Astrocyte of the spinal cord (primary cell): ENCODE measurements at regions not wholly inside any gene's neighbourhood (a gene's known extent, or its start where the extent isn't known, plus 50 kb on each side); places are given as distances from the start of the nearest gene placed in this dataset.

ENCODE experiments used
- DNase-seq: peaks from one replicate; pipeline ENCODE4 v3.0.0; 2011; ENCODE audit warnings: low read depth, low spot score
- H3K4me3 ChIP-seq: 2 replicates; pipeline ENCODE4 v1.5.1; 2011; ENCODE audit warnings: low read depth, mild to moderate bottlenecking, low read length, moderate library complexity
- in situ Hi-C: cut with HindIII; loops from 2 replicates; pipeline ENCODE4 v1.10.0; 2017; ENCODE audit warnings: low sequenced_read_pairs
- TF ChIP-seq, protein P1 (sequence below): IDR thresholded peaks from 2 replicates; pipeline ENCODE4 v1.5.1; 2012; ENCODE audit warnings: low read depth, mild to moderate bottlenecking, low read length, inconsistent platforms

DNA sequence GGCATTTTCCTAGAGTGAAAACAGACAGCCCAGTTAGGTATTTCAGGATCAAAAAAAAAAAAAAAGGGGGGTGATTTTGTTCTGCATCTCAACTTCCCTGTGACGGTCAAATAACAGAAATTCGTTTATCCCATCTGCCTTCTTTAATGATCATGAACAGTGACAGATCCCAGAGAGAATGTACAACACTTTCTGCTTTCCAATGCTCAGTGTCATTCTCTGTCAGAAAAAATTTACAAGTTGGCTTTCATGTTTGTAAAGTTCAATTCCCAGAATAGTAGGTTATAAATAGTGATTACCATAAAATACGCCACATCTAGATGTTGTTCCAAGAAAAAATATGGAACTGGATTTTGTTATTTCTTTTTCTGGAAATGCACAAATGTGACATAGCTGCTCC is 1013.2 kb upstream of the PHF14 start:
- in situ Hi-C loops = no loop called here
- no peak for DNase-seq
- TF ChIP-seq, protein P1, sequence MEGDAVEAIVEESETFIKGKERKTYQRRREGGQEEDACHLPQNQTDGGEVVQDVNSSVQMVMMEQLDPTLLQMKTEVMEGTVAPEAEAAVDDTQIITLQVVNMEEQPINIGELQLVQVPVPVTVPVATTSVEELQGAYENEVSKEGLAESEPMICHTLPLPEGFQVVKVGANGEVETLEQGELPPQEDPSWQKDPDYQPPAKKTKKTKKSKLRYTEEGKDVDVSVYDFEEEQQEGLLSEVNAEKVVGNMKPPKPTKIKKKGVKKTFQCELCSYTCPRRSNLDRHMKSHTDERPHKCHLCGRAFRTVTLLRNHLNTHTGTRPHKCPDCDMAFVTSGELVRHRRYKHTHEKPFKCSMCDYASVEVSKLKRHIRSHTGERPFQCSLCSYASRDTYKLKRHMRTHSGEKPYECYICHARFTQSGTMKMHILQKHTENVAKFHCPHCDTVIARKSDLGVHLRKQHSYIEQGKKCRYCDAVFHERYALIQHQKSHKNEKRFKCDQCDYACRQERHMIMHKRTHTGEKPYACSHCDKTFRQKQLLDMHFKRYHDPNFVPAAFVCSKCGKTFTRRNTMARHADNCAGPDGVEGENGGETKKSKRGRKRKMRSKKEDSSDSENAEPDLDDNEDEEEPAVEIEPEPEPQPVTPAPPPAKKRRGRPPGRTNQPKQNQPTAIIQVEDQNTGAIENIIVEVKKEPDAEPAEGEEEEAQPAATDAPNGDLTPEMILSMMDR = no peak
- H3K4me3 ChIP-seq = no peak overlapping the region

DNA sequence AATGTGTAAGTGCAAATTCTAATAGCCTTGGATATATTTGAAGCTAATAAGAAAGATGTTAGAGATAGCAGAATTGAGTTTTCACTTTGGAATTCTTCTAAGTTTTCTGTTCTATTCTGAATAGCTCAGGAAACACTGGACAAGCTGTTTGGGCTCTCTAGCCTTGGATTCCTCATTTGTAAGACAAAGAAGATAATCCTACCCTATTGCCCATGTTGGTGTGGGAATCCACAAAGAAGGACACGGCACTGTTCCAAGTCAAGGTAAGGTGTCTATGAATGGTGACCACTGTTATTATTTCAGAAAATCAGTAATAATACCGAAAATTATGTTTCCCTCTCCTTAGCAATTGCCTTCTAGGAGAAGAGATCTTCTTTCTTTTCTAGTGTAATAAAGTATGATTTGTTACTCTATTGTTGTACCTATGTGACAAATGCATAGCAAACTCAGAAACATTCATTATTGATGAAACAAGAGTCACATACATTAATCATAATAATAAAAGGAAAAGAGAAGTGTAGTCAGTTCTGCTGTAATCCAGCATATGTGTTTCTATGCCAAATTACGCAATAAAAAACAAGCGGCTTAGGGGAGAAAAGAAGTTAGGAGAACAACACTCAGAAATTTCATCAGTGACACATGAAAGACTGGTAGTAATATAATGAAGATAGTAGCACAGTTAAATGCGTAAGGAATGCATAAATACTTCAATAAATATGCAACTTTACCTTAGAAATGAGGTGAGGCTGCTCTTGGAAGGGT is 1012.3 kb upstream of the PHF14 start:
- DNase-seq = no peak
- in situ Hi-C loops = no loop called here
- H3K4me3 ChIP-seq = no peak overlapping the region
- TF ChIP-seq, protein P1 = no peak

DNA sequence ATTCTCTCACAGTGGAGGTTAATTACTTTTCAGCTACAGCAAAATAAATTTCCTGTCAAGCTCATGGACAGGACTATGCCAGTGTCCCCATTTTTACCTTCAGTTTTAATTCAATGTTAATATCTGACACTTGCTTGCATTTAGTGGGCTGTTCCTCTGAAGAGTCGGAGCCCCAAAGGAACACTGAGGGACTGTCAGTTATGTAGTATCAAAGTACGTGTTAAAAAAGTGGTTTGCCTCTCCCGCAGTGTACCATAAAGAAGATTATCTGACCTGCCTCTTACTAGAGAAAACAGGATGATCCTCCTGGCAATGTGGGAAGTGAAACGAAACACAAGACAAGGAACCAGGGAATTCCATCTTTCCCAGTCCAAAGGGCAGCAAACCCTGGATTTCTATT is 1010.9 kb upstream of the PHF14 start:
- no peak for DNase-seq
- in situ Hi-C loops = no loop called here
- TF ChIP-seq, protein P1 = no peak
- H3K4me3 ChIP-seq = no peak overlapping the region

DNA sequence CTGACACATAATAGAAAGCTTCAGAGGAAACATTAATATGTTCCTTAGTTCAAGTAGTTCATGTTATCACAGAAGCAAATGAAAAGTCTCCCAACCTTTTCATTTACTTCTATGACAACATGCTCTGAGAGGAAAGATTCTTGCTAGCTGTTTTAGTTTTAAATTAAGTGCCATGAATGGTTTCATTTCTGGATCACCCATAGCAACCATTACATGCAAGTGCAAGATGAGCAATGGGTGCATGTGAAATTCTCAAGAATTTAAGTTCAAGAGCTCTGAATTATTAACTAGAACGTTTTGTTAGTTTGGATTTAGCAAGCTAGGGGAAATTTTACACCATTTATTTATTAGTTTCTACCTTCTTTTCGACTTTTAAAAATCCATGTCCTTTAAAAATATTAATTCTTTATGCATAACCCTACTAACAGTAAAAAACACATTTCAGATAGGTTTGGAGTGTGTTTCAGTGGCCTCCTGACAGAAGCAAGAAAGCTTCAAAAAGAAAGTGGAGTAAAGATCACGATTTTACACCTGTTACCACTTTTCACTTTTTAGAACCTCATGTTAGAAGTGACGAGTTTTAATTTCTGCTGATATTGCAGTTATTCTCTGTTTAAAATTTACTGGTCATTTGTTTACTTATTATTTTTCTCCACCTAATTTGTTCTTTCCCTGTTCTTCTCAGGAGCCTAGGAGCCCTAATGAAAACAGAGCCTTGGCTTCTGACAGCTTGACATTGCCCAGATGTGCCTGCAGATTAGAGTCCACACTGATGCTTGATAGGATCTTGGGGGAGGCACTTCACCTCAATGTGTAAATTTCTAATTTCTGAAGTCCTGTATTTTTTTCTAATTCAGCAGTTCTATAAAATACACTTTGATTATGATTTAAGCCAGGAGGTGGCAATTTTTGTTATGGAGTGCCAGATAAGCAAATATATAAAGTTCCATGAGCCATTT is 995.3 kb upstream of the PHF14 start:
- TF ChIP-seq, protein P1 = no peak
- in situ Hi-C loops = no loop called here
- no peak overlapping the region for H3K4me3 ChIP-seq
- no peak for DNase-seq

DNA sequence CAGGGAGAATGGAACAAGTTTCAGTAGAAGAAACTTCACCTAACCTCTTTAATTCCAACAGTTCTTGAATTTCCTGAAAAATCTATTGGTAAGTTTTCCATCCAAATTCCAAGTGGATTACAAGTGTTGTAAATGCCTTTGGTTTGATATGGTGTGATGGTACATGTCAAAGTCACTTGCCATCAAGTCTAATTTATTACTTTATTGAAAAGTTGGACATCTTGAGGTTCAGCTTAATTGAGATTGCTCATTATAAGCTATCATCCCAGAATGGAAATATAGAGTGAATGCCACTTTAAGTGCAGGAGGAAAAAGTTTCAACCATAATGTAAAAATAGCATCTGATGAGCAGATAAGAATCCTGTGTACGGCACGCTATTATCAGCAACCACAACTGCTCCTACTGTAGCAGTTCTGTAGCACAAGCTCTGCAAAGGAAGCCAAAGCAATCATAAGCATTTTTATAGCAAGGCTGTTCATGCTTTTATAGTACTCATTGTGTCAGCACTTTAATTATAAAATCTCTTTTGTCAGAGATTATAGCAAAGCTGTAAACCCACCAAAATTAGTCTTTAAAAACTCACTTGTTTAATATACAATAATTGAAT is 991.8 kb upstream of the PHF14 start:
- TF ChIP-seq, protein P1 = no peak
- DNase-seq = no peak
- no peak overlapping the region for H3K4me3 ChIP-seq
- in situ Hi-C loops = no loop called here

DNA sequence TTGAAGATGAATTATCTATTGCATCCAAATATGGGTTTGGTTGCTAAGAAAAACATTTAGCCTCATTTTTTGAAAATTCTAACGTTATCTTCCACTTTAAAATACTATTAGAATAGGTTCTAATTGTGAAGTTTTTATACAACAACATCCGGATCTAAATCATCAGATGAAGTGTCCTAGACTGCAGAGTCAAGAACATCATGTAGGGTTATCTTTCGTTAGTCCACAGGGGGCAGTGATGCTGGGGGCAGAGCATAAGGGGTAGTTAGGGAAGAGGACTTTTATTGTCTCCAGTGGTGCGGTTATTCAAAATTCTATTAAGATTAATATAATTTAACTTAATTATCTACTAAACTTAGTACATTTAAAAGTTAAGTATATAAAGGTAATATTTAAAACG is 990.6 kb upstream of the PHF14 start:
- no peak overlapping the region for H3K4me3 ChIP-seq
- TF ChIP-seq, protein P1 = no peak
- in situ Hi-C loops = no loop called here
- no peak for DNase-seq
